ENCODE measurements at regions not wholly inside any gene's neighbourhood (a gene's known extent, or its start where the extent isn't known, plus 50 kb on each side); places are given as distances from the start of the nearest gene placed in this dataset.

- no TSS peak for BruUV-seq (replicated peaks)
- intact Hi-C loops (cut with micrococcal nuclease; ENCODE audit: unreplicated experiment), result no loop called here
- no peak for TF ChIP-seq CTCF (conservative IDR thresholded peaks at IDR 0.05)
- TF ChIP-seq EZH2 (IDR thresholded peaks at IDR 0.05; ENCODE audit: low read depth), result no peak
- H3K4me3 ChIP-seq, result no peak overlapping the region
- no peaks in the 10 kb centered on the region for H3K9me3 ChIP-seq (ENCODE audit: insufficient read depth, low read depth)
- H3F3A ChIP-seq (ENCODE audit: insufficient read depth, low read depth), result no peaks in the 10 kb centered on the region
- H3K27me3 ChIP-seq (ENCODE audit: insufficient read depth, low read depth), result no peaks in the 10 kb centered on the region
- no peaks in the 10 kb centered on the region for H3K36me3 ChIP-seq (ENCODE audit: low read depth)
- H3K4me1 ChIP-seq (replicated peaks; ENCODE audit: insufficient read depth), result no peaks in the 10 kb centered on the region
- H3K9me2 ChIP-seq (ENCODE audit: insufficient read depth), result no peaks in the 10 kb centered on the region
- ChIA-PET CTCF (no interaction called here), POLR2A (ENCODE audit: unreplicated experiment) (no interaction called here)
- no peak overlapping the region for H3K4me2 ChIP-seq
- H2AFZ ChIP-seq, result no peak overlapping the region
- H3K79me2 ChIP-seq (ENCODE audit: low read depth), result no peaks in the 10 kb centered on the region
- no peak for DNase-seq
- no peaks in the 10 kb centered on the region for H4K20me1 ChIP-seq (ENCODE audit: insufficient read depth)
- no peak overlapping the region for H3K27ac ChIP-seq
Observed at GRCh38 chr4:72911316-72911715, 158.2 kb downstream of the COX18 start.

- no peaks in the 10 kb centered on the region for H3F3A ChIP-seq (ENCODE audit: insufficient read depth, low read depth)
- BruUV-seq (replicated peaks), result no TSS peak
- no peaks in the 10 kb centered on the region for H3K9me3 ChIP-seq (ENCODE audit: insufficient read depth, low read depth)
- H3K9me2 ChIP-seq (ENCODE audit: insufficient read depth), result no peaks in the 10 kb centered on the region
- H3K4me2 ChIP-seq, result no peak overlapping the region
- no peaks in the 10 kb centered on the region for H3K79me2 ChIP-seq (ENCODE audit: low read depth)
- CTCF ChIA-PET, result no interaction called here
- no peaks in the 10 kb centered on the region for H3K4me1 ChIP-seq (replicated peaks; ENCODE audit: insufficient read depth)
- no peaks in the 10 kb centered on the region for H3K27me3 ChIP-seq (ENCODE audit: insufficient read depth, low read depth)
- DNase-seq, result no peak
- POLR2A ChIA-PET (ENCODE audit: unreplicated experiment), result no interaction called here
- no peak overlapping the region for H2AFZ ChIP-seq
- H4K20me1 ChIP-seq (ENCODE audit: insufficient read depth), result no peaks in the 10 kb centered on the region
- TF ChIP-seq CTCF (conservative IDR thresholded peaks at IDR 0.05) (peak; percentile 40), EZH2 (IDR thresholded peaks at IDR 0.05; ENCODE audit: low read depth) (no peak)
- intact Hi-C loops (cut with micrococcal nuclease; ENCODE audit: unreplicated experiment), result no loop called here
- H3K27ac ChIP-seq, result no peak overlapping the region
- no peaks in the 10 kb centered on the region for H3K36me3 ChIP-seq (ENCODE audit: low read depth)
- H3K4me3 ChIP-seq, result no peak overlapping the region
Observed at GRCh38 chr4:72909461-72909860, 160.1 kb downstream of the COX18 start.

GRCh38 chr4:72902354-72902753, 167.2 kb downstream of the COX18 start:
- DNase-seq, result no peak
- no peak overlapping the region for H3K4me2 ChIP-seq
- BruUV-seq (replicated peaks), result no TSS peak

More at GRCh38 chr4:72902354-72902753, 167.2 kb downstream of the COX18 start:
- Histone ChIP-seq H3K79me2 (ENCODE audit: low read depth) (no peaks in the 10 kb centered on the region), H2AFZ (no peak overlapping the region), H3K27ac (no peak overlapping the region), H3K9me2 (ENCODE audit: insufficient read depth) (no peaks in the 10 kb centered on the region), H3K36me3 (ENCODE audit: low read depth) (no peaks in the 10 kb centered on the region), H4K20me1 (ENCODE audit: insufficient read depth) (no peaks in the 10 kb centered on the region), H3K4me1 (replicated peaks; ENCODE audit: insufficient read depth) (no peaks in the 10 kb centered on the region), H3K27me3 (ENCODE audit: insufficient read depth, low read depth) (no peaks in the 10 kb centered on the region), H3K4me3 (no peak overlapping the region), H3K9me3 (ENCODE audit: insufficient read depth, low read depth) (no peaks in the 10 kb centered on the region), H3F3A (ENCODE audit: insufficient read depth, low read depth) (no peaks in the 10 kb centered on the region)
- intact Hi-C loops (cut with micrococcal nuclease; ENCODE audit: unreplicated experiment), result no loop called here
- CTCF ChIA-PET, result no interaction called here
- TF ChIP-seq EZH2 (IDR thresholded peaks at IDR 0.05; ENCODE audit: low read depth) (no peak), CTCF (conservative IDR thresholded peaks at IDR 0.05) (no peak)
- POLR2A ChIA-PET (ENCODE audit: unreplicated experiment), result no interaction called here
